GM21619 (cell line): ENCODE measurements at regions not wholly inside any gene's neighbourhood (a gene's known extent, or its start where the extent isn't known, plus 50 kb on each side); places are given as distances from the start of the nearest gene placed in this dataset.

ENCODE experiments used
- ATAC-seq: cut with Tn5 transposase; IDR thresholded peaks from one replicate; pipeline ENCODE4 v1.9.1; 2021; ENCODE audit not compliant: unreplicated experiment

DNA sequence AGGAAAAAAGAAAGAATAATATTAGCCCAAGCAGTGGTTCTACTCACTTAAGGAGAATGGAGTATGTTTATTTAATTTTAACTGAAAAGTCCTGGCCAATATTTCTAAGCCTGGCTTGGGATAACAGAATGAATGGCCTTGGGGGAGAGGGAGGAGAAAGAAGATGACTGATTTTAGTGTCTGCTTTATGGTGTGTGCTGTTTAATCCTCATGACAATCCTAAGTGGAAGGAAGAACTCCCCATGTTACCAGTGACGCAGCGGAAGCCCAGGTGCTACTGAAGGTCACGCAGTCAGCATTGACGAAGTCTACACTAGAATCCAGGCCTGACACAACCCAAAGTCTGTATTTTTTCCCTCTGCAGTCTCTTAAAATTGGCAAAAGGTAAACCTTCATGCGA is 50.5 kb downstream of the PALM2AKAP2 start:
- no peak for ATAC-seq

DNA sequence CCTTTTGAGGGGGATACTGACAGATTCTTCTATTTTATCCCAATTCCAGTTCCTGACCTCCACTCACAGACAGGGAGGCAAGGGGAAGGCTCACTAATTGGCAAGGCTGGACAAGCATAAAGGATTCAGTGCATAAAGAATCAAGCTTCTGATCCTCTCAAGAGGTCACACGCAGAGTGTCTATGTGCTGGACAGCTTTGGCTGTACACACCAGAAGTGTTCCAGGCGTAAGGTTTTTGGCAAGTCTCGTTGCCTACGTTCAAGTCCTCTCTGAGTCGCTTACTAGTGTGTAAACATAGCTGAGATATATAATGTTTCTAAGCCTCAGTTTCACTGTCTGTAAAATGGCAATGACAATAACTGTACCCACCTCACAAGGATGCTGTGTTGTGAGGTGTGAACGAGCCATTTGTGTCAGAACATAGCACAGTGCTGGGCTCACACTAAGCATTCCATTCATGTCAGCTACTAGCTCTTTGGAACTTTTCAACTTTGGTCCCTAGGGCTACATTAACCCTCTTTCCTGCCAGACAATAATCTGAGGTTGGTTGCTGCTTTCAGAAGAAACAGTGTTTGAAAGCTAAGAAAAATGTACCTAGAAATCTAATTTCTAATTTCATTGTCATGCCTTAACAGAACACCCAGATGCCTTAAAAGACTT is 52.1 kb downstream of the PALM2AKAP2 start:
- ATAC-seq: no peak

DNA sequence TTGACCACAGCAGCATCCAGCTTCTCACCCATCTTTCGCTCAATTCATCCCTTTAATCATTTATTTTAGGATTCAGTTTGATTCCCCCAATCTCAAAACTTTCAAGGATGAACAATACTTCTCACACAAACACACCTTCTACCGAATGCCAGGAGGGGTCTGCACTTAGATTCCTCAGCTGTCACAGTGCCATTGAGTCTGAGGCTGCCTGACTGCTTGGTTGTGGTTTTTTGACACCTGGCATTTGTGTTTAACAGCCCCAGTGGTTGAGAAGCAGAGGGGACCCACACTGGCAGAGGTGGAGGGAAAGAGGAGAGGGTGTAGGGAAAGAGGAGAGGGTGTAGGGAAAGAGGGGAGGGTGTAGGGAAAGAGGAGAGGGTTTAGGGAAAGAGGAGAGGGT is 54.9 kb downstream of the PALM2AKAP2 start:
- no peak for ATAC-seq

DNA sequence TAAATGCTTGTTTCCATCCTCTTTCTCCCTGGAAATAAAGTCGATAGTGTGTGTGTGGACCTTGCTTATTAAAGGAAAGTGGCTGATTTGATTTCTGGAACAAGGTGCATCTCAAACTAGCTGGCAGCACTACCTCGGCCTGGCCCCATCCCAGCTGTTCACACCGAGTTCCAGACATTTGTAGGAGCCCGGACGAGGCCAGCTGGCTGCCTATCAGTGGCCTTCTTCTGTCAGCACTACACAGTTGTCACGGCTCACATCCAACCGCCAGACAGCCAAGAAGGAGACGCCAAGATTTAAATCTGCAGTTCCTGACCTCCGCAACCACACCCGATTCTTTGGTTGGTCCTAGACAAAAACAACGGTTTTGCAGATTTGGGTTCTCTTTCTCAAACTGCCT is 63.6 kb downstream of the PALM2AKAP2 start:
- no peak for ATAC-seq

DNA sequence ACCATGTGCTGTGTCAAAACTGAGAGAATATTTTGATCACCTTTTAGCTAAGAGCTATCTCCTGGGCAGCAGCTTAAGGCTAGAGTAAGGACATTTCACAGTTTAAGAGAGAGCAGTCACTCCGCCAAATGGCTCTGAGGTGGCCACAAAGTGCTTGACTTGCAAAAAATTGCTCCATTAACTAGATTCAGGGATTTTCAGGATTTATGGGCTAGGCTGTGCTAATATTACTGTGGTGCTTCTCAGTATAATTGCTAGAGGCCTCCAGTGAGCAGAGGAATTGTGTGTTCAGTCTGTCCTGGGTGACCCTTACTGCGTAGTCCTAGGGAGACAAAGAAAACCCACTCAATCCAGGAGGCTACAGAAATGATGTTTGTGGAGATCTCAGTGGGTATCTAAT is 65.2 kb downstream of the PALM2AKAP2 start:
- no peak for ATAC-seq

DNA sequence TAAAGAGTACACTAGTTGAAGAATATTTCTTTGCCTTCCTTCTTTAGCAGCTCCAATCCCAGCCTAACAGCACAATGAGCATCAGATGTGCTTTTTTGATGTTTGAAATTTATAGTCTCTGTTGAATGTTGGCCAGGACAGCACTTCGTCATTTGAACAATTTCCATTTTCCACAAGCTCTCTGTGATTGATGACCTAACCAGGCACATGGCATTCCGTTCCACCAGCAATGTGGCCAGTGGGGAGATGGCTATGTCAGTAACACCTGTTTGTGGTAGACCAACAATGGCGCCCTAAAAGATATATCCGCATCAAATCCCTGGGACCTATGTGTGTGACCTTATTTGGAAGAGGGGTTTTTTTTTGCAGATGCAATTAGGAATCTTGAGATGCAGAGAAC is 66.8 kb downstream of the PALM2AKAP2 start:
- no peak for ATAC-seq

DNA sequence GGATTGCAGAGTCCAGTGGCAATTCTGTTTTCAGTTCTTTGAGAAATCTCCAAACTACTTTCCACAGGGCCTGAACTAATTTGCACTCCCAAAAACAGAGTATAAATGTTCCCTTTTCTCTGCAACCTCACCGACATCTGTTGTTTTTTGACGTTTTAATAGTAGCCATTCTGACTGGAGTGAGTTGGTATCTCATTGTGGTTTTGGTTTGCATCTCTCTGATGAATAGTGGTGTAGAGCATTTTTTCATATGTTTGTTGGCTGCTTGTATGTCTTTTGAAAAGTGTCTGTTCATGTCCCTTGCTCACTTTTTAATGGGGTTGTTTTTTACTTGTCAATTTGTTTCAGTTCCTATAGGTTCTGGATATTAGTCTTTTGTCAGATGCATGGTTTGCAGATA is 72.6 kb downstream of the PALM2AKAP2 start:
- no peak for ATAC-seq

DNA sequence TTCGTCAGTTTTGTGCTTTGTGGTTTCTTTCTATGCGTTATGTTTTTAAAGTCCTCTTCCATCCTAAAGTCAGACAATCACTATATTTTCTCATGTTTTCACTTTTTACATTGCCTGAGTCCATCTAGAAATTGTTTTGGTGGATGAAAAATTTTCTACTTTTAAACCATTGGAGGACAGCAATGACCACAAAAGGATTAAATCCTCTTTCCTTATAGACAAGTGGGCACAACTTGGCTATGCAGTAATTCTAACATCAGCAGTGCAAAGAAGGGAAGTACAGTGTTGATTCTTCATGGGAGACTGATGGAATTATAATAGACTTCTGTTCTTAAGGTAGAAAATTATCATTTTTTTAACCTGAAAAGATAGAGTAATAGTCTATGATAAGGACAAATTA is 75.5 kb downstream of the PALM2AKAP2 start:
- ATAC-seq: no peak

DNA sequence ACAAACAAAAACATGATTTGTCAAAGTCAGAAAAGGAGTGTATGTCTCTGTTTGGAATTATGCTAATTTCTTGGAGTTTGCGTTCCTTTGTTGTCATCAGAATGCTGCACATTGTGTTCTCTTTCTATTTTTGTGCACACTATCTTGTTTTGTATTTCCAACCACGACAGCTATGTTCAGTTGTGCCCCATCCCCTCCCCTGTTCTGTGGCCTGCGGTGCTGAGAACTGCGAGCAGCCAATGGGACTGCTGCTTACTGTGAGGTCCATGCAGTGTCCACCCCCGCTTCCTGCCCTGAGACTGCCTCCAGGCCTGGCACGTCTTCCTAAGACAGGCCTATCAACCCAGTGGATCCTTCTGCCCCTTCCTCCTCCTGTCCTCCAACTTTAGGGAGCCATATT is 76.8 kb downstream of the PALM2AKAP2 start:
- ATAC-seq: no peak

DNA sequence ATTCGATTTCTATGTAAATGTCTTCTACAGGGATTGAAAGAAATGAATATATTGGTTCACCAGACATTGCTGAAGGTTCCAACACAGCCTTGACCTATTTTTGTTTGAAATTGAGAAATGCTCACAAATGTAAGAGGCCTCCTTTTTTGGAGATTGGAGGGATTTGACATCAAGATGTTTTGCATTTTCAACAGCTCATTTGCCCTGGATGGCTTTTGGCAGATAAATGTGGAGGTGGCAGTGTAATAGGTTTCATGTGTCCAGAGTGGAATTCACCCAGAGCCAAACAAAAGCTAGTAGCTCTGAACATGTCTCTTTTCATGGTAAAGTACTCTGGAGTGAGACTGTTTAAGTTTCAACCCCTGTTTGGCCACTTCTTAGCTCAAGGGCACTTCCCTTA is 77.3 kb downstream of the PALM2AKAP2 start:
- ATAC-seq: no peak

DNA sequence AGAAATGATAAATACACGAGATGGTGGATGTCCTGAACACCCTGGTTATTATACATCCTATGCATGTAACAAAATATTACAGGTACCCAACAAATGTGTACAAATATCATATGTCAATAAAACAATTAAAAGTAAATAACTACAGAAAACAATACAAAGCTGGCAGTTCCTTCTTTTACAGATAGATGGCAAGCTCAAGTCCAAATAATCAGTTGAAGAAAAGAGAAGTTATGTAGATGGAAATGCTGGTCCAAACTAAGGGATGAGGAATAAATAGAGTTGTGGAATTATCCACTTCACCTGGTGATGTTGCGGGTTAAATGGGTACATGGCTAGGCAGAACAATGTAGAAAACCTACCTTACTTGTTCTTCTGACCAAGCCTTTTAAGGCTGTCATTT is 79.4 kb downstream of the PALM2AKAP2 start:
- ATAC-seq: no peak

DNA sequence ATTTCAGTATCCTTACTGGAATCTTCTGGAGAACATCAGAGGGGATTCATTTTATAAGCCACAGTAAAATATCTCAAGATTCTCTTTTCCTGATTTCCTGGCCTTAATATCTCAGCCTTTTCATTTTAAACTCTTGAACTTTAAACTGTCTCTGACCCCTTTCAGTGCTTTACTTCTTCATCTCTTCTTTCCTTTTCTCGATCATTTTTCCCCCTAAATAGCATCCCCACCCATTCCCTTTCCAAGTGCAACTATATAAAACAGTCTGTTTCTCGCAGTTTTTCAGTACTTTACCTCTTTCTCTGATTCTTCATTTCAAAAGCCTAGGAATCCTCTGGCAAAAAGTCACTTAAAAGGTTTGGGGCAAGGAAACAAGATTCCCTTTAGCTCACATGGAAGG is 80.5 kb downstream of the PALM2AKAP2 start:
- ATAC-seq: no peak

DNA sequence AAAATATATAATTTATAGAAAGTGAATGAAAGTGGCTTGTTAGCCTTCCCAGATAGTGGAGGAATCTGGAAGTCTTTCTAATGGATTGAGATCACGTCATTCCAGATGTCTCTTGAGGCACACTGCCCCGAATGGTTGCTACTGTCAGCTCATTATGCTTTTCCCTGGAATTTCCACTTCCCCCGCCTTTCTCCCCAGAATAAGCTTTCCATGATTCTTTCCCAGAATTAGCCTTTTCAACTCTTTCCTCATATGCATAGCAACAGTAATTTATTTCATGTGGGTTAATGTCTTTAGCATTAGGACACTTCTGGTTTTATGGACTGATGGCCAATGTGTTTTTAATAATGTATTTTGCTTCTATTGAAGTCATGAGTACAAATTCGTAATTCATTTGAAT is 81.5 kb downstream of the PALM2AKAP2 start:
- no peak for ATAC-seq

DNA sequence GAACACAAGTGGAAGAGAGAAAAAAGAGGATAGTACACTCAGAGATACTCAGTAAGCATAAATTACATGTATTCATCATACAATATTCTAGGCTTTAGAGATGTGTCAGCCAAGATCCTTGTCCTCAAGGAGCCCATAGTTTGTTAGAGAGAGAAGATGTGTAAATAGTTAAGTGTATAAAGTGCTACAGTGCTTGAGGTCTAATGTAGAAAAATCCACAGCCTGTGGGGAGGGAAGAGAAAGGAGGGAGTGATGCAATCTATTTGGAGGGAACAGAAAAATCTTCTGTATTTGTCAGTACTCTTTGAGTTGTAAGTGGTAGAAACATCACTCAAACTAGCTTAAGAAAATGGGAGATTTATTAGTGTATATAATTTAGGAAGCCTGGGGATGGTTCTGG is 81.9 kb downstream of the PALM2AKAP2 start:
- ATAC-seq: no peak

DNA sequence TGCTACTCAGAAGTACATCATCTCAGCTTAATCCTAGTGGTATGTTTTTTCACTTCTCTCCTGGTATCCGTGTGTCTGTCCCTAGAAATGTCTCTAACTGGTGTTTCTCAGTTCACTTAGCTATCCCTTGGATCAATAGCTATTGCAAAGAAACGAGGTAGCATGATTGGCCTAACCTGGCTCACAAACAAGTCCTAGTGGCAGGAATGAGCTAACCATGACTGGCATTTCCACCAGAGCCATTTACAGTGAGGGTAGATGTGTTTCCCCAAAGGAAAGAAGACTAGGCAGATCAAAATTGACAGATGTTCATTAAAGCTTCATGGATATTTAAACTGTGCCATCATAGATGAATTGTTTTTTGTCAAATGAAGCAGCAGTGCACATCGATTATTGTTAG is 82.5 kb downstream of the PALM2AKAP2 start:
- no peak for ATAC-seq

DNA sequence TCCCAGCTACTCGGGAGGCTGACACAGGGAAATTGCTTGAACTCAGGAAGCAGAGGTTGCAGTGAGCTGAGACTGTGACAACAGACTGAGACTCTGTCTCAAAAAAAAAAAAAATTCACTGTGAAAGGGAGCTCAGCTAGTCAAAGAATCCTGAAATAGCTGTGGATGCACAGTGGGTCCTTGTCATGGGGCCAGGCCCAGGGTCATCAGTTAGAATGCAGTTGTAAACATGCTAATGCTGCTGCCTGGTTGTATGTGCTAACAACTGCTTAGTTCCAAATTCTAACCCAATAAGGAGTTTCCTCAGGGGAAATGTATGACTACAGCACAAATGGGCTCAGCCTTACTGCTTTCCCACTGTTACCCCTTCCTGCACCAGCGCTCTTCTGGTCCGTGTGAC is 84.0 kb downstream of the PALM2AKAP2 start:
- ATAC-seq: no peak

DNA sequence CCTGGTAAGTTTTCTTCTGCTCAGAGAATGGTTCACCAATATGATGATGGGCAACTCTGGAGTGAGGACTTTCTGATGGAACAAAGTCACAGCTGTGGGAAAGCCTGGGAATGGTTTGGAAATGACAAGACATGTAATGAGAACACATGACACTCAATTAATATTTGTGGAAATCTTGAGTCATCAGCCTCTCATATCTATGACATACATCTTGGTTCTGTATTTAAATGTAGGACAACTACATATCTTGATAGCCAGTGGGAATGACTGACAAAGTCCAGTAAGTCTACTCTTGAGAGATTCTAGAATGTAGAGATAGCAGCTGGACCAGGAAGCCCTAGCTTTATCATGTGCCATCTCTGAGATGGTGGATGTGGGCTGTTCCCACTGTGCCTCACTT is 85.5 kb downstream of the PALM2AKAP2 start:
- ATAC-seq: no peak

DNA sequence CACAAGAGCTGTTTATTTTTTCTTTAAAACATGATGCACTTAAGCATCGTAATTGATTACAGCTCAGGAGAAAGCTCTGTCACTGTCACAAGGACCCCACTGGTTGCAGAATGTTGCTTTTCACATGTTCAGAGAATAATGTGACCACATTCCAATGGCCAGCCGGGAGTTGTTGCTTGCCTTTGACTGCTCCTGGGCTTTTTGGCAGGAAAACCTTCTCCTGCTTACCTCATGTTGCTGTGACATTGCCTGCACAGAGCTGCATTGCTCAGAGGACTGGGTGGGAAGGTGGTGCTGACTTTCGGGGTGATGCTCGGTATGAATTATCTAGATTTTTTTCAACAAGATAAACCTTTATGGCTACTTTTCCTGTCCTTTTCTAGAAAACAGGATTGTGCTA is 88.2 kb downstream of the PALM2AKAP2 start:
- ATAC-seq: no peak

DNA sequence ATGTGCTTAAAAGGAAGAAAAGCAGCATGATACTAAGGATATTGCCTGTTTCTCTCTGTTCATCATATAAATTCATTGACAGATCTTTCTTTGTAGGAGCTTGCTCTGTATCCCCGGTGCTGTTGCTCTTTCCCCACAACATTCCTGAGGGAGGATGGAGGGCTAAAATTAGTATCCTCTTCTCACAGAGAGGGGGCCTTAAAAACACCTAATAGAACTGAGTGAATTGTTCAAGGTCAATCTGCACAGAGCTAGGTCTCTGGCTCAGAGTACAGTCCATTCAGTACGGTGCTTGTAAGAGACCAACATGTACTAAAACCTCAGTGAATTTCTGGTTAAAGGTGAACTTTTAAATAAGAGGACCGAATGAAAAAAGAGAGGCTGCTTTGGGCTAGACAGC is 88.7 kb downstream of the PALM2AKAP2 start:
- ATAC-seq: no peak

DNA sequence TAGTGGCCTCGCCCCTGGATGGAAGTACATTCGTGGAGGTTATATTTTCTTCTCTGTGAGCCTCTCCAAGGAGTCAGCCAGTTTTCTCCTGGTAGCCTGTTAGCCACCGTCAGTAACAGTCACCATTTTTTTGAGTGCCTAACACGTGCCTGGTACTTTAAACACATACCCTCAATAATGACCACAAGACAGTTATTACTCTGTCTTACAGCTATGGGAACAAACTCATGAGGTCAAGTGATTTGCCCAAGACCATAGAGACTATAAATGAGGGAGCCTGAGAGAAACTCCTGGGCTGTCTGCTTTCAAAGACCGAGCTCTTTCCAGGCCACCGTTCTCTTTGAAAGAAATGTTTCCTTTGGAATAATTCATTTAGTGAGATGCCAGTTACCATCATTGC is 90.4 kb downstream of the PALM2AKAP2 start:
- no peak for ATAC-seq

DNA sequence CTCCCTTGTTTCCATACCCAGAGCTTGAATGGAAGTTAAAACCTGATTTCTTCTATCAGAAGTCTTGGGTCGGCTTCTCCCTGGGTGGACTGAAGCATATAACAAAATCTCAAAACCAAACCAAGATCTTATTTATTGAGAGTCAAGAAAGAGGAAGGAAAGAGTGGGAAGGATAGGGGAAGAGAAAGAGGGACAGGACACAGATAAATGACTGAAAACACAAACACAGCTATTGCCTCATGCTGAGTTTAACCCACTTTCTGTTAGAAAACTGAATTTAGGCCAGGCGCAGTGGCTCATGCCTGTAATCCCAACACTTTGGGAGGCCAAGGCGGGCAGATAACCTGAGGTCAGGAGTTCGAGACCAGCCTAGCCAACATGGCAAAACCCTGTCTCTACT is 92.9 kb downstream of the PALM2AKAP2 start:
- no peak for ATAC-seq

DNA sequence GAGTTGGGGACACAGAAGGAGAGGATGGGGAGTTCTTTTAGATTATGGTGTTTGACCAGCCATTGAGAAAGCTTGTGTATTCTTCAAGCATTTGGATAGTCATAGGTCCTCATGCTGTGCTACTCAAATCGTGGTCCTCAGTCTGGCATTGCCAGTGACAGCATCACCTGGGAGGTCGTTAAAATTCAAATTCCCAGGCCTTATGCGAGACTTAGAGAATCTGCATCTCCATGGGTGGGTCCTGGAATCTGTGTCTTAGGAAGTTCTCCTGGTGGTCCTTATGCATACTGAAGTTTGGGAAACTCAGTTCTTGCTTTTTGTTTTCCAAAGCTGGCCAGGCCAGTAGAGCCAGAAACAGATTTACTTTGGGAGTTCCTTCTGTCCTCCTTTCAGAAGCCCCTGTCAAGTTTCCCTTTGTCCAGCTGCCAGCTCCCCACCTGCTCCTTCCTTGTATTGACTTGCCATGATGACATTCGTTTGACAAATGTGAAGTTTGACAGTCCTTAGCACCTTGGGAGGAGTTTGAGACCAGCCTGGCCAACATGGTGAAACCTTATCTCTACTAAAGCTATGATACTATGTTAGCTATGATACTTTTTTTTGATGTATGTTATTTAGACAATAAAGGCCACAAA is 95.6 kb downstream of the PALM2AKAP2 start:
- ATAC-seq: no peak
